ENCODE measurements at regions not wholly inside any gene's neighbourhood (a gene's known extent, or its start where the extent isn't known, plus 50 kb on each side); places are given as distances from the start of the nearest gene placed in this dataset.

DNA sequence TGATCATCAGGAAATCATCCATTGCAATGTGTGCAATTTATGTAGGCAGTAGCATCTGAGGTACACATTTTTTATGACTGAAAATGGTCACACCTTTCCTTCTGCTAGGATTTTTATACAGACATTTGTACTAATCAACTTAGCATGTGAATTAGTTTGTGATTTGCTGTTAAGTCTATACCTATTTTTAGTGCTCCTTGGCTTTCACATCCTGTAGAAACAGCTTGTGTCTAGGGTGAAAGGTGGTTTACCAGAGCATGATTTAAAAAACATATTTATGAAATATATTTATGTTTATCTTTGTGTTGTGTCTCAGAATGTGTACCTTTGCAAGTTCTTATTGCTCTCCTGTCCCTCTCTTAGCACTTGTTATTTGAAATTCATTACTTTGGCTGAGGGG is 916.0 kb downstream of the TECRL start:
- Histone ChIP-seq H2AFZ (no peak overlapping the region), H3K79me2 (replicated peaks; ENCODE audit: insufficient read depth) (no peaks in the 10 kb centered on the region), H3K36me3 (ENCODE audit: insufficient read depth) (no peaks in the 10 kb centered on the region), H3K27ac (ENCODE audit: low read depth) (no peak overlapping the region), H3K4me2 (no peak overlapping the region), H3K9me2 (ENCODE audit: insufficient read depth) (no peaks in the 10 kb centered on the region), H3K27me3 (ENCODE audit: insufficient read depth) (no peaks in the 10 kb centered on the region), H3K4me1 (ENCODE audit: insufficient read depth) (peaks cover 9% of the 10 kb centered on the region; the same call in 1 of the 2 replicates), H3F3A (replicated peaks; ENCODE audit: low read depth) (no peaks in the 10 kb centered on the region), H4K20me1 (replicated peaks; ENCODE audit: insufficient read depth) (no peaks in the 10 kb centered on the region), H3K4me3 (no peak overlapping the region)
- Mint-ChIP-seq H3K9me3 (no peaks in the 10 kb centered on the region), H3K27me3 (ENCODE audit: insufficient read depth, low read depth, poor library complexity) (no peaks in the 10 kb centered on the region), H3K4me1 (peaks cover 15% of the 10 kb centered on the region), H3K4me3 (no peak overlapping the region), H3K36me3 (ENCODE audit: low read depth) (no peaks in the 10 kb centered on the region), H3K27ac (no peak overlapping the region)
- ATAC-seq (no peak), DNase-seq (ENCODE audit: low spot score) (no peak)
- TF ChIP-seq NANOG (IDR thresholded peaks at IDR 0.05; ENCODE audit: borderline replicate concordance): no peak
- no peak for TF ChIP-seq EZH2 (IDR thresholded peaks at IDR 0.05; ENCODE audit: low read depth, unreplicated experiment)

DNA sequence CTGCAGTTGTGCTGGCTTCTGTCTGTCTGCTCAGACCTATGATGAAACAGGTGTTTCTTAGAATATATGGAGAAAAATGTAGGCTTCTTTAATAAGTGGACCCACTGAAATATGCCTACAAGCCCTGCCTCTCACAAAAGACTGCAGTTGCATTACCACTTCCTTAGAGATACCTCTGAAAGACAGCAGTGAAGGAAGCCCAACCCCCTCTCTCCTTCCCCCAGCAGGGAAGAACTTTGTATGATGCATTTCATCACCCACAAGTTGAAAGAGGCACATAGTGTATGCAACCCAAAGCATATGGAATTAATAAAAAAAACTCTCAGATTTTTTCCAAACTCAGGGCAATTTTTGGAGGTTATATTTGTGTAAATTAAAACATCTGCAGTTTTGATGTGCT is 916.7 kb downstream of the TECRL start:
- no peak overlapping the region for H3K4me2 ChIP-seq
- Mint-ChIP-seq H3K9me3 (no peaks in the 10 kb centered on the region), H3K27me3 (ENCODE audit: insufficient read depth, low read depth, poor library complexity) (no peaks in the 10 kb centered on the region), H3K4me3 (no peak overlapping the region), H3K27ac (peak overlapping the region; percentile 20; the same call in 1 of the 2 replicates), H3K4me1 (peaks cover 15% of the 10 kb centered on the region), H3K36me3 (ENCODE audit: low read depth) (no peaks in the 10 kb centered on the region)
- no peak overlapping the region for H3K4me3 ChIP-seq
- peak overlapping the region; percentile 64; the same call in 1 of the 2 replicates for H2AFZ ChIP-seq
- ATAC-seq (peak; percentile 45; the same call in 1 of the 3 replicates), DNase-seq (ENCODE audit: low spot score) (peak; percentile 24)
- H3K27ac ChIP-seq (ENCODE audit: low read depth): no peak overlapping the region
- H3K27me3 ChIP-seq (ENCODE audit: insufficient read depth): no peaks in the 10 kb centered on the region
- peaks cover 9% of the 10 kb centered on the region; the same call in 1 of the 2 replicates for H3K4me1 ChIP-seq (ENCODE audit: insufficient read depth)
- no peaks in the 10 kb centered on the region for H3K79me2 ChIP-seq (replicated peaks; ENCODE audit: insufficient read depth)
- H3K36me3 ChIP-seq (ENCODE audit: insufficient read depth): no peaks in the 10 kb centered on the region
- H4K20me1 ChIP-seq (replicated peaks; ENCODE audit: insufficient read depth): no peaks in the 10 kb centered on the region
- no peaks in the 10 kb centered on the region for H3K9me2 ChIP-seq (ENCODE audit: insufficient read depth)
- H3F3A ChIP-seq (replicated peaks; ENCODE audit: low read depth): no peaks in the 10 kb centered on the region
- TF ChIP-seq, protein P1, sequence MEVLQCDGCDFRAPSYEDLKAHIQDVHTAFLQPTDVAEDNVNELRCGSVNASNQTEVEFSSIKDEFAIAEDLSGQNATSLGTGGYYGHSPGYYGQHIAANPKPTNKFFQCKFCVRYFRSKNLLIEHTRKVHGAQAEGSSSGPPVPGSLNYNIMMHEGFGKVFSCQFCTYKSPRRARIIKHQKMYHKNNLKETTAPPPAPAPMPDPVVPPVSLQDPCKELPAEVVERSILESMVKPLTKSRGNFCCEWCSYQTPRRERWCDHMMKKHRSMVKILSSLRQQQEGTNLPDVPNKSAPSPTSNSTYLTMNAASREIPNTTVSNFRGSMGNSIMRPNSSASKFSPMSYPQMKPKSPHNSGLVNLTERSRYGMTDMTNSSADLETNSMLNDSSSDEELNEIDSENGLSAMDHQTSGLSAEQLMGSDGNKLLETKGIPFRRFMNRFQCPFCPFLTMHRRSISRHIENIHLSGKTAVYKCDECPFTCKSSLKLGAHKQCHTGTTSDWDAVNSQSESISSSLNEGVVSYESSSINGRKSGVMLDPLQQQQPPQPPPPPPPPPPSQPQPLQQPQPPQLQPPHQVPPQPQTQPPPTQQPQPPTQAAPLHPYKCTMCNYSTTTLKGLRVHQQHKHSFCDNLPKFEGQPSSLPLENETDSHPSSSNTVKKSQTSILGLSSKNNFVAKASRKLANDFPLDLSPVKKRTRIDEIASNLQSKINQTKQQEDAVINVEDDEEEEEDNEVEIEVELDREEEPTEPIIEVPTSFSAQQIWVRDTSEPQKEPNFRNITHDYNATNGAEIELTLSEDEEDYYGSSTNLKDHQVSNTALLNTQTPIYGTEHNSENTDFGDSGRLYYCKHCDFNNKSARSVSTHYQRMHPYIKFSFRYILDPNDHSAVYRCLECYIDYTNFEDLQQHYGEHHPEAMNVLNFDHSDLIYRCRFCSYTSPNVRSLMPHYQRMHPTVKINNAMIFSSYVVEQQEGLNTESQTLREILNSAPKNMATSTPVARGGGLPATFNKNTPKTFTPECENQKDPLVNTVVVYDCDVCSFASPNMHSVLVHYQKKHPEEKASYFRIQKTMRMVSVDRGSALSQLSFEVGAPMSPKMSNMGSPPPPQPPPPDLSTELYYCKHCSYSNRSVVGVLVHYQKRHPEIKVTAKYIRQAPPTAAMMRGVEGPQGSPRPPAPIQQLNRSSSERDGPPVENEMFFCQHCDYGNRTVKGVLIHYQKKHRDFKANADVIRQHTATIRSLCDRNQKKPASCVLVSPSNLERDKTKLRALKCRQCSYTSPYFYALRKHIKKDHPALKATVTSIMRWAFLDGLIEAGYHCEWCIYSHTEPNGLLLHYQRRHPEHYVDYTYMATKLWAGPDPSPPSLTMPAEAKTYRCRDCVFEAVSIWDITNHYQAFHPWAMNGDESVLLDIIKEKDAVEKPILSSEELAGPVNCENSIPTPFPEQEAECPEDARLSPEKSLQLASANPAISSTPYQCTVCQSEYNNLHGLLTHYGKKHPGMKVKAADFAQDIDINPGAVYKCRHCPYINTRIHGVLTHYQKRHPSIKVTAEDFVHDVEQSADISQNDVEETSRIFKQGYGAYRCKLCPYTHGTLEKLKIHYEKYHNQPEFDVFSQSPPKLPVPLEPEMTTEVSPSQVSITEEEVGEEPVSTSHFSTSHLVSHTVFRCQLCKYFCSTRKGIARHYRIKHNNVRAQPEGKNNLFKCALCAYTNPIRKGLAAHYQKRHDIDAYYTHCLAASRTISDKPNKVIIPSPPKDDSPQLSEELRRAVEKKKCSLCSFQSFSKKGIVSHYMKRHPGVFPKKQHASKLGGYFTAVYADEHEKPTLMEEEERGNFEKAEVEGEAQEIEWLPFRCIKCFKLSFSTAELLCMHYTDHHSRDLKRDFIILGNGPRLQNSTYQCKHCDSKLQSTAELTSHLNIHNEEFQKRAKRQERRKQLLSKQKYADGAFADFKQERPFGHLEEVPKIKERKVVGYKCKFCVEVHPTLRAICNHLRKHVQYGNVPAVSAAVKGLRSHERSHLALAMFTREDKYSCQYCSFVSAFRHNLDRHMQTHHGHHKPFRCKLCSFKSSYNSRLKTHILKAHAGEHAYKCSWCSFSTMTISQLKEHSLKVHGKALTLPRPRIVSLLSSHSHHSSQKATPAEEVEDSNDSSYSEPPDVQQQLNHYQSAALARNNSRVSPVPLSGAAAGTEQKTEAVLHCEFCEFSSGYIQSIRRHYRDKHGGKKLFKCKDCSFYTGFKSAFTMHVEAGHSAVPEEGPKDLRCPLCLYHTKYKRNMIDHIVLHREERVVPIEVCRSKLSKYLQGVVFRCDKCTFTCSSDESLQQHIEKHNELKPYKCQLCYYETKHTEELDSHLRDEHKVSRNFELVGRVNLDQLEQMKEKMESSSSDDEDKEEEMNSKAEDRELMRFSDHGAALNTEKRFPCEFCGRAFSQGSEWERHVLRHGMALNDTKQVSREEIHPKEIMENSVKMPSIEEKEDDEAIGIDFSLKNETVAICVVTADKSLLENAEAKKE (CRISPR knock-in tag; IDR thresholded peaks at IDR 0.05): no peak
- TF ChIP-seq, protein P2, sequence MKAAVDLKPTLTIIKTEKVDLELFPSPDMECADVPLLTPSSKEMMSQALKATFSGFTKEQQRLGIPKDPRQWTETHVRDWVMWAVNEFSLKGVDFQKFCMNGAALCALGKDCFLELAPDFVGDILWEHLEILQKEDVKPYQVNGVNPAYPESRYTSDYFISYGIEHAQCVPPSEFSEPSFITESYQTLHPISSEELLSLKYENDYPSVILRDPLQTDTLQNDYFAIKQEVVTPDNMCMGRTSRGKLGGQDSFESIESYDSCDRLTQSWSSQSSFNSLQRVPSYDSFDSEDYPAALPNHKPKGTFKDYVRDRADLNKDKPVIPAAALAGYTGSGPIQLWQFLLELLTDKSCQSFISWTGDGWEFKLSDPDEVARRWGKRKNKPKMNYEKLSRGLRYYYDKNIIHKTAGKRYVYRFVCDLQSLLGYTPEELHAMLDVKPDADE (IDR thresholded peaks at IDR 0.05): no peak
- TF ChIP-seq ZNF114 (CRISPR knock-in tag; IDR thresholded peaks at IDR 0.05) (no peak), CREB1 (CRISPR knock-in tag; IDR thresholded peaks at IDR 0.05; ENCODE audit: low read depth) (no peak), JUNB (IDR thresholded peaks at IDR 0.05; ENCODE audit: unreplicated experiment) (no peak), NANOG (IDR thresholded peaks at IDR 0.05; ENCODE audit: borderline replicate concordance) (no peak), POLR2AphosphoS5 (IDR thresholded peaks at IDR 0.05; ENCODE audit: low read depth) (no peak)
- TF ChIP-seq, protein P3, sequence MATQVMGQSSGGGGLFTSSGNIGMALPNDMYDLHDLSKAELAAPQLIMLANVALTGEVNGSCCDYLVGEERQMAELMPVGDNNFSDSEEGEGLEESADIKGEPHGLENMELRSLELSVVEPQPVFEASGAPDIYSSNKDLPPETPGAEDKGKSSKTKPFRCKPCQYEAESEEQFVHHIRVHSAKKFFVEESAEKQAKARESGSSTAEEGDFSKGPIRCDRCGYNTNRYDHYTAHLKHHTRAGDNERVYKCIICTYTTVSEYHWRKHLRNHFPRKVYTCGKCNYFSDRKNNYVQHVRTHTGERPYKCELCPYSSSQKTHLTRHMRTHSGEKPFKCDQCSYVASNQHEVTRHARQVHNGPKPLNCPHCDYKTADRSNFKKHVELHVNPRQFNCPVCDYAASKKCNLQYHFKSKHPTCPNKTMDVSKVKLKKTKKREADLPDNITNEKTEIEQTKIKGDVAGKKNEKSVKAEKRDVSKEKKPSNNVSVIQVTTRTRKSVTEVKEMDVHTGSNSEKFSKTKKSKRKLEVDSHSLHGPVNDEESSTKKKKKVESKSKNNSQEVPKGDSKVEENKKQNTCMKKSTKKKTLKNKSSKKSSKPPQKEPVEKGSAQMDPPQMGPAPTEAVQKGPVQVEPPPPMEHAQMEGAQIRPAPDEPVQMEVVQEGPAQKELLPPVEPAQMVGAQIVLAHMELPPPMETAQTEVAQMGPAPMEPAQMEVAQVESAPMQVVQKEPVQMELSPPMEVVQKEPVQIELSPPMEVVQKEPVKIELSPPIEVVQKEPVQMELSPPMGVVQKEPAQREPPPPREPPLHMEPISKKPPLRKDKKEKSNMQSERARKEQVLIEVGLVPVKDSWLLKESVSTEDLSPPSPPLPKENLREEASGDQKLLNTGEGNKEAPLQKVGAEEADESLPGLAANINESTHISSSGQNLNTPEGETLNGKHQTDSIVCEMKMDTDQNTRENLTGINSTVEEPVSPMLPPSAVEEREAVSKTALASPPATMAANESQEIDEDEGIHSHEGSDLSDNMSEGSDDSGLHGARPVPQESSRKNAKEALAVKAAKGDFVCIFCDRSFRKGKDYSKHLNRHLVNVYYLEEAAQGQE (IDR thresholded peaks at IDR 0.05; ENCODE audit: unreplicated experiment): no peak
- TF ChIP-seq, protein P4, sequence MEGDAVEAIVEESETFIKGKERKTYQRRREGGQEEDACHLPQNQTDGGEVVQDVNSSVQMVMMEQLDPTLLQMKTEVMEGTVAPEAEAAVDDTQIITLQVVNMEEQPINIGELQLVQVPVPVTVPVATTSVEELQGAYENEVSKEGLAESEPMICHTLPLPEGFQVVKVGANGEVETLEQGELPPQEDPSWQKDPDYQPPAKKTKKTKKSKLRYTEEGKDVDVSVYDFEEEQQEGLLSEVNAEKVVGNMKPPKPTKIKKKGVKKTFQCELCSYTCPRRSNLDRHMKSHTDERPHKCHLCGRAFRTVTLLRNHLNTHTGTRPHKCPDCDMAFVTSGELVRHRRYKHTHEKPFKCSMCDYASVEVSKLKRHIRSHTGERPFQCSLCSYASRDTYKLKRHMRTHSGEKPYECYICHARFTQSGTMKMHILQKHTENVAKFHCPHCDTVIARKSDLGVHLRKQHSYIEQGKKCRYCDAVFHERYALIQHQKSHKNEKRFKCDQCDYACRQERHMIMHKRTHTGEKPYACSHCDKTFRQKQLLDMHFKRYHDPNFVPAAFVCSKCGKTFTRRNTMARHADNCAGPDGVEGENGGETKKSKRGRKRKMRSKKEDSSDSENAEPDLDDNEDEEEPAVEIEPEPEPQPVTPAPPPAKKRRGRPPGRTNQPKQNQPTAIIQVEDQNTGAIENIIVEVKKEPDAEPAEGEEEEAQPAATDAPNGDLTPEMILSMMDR (conservative IDR thresholded peaks at IDR 0.05; ENCODE audit: low read depth in 2 of 2): no peak
